H9 (cell line): ENCODE measurements at regions not wholly inside any gene's neighbourhood (a gene's known extent, or its start where the extent isn't known, plus 50 kb on each side); places are given as distances from the start of the nearest gene placed in this dataset.

Source experiments
- DNase-seq: peaks from one replicate; pipeline ENCODE4 v3.0.0-alpha.2; 2017
- H2AFZ ChIP-seq: one replicate; pipeline ENCODE4 v1.6.1; 2013; ENCODE audit warnings: mild to moderate bottlenecking, low read length, control low read depth, moderate library complexity
- H2AK5ac ChIP-seq: 2 replicates; pipeline ENCODE4 v1.6.1; 2013; ENCODE audit warnings: low read length, control low read depth, mixed read lengths; ENCODE audit not compliant: insufficient read length
- H2BK120ac ChIP-seq: one replicate; pipeline ENCODE4 v1.6.1; 2013; ENCODE audit warnings: low read depth, mild to moderate bottlenecking, low read length, control low read depth, inconsistent platforms; ENCODE audit not compliant: poor library complexity, severe bottlenecking
- H2BK12ac ChIP-seq: 2 replicates; pipeline ENCODE4 v1.6.1; 2013; ENCODE audit warnings: low read length, control low read depth, mixed read lengths, low read depth; ENCODE audit not compliant: insufficient read length
- H2BK15ac ChIP-seq: 2 replicates; pipeline ENCODE4 v1.6.1; 2013; ENCODE audit warnings: low read depth, low read length, control low read depth
- H2BK20ac ChIP-seq: one replicate; pipeline ENCODE4 v1.6.1; 2013; ENCODE audit warnings: low read depth, mild to moderate bottlenecking, low read length, control low read depth, inconsistent platforms; ENCODE audit not compliant: poor library complexity, severe bottlenecking
- H2BK5ac ChIP-seq: 2 replicates; pipeline ENCODE4 v1.6.1; 2013; ENCODE audit warnings: low read length, control low read depth, mixed read lengths; ENCODE audit not compliant: insufficient read length
- H3K14ac ChIP-seq: 2 replicates; pipeline ENCODE4 v1.6.1; 2013; ENCODE audit warnings: low read length, control low read depth; ENCODE audit not compliant: insufficient read depth
- H3K18ac ChIP-seq: 2 replicates; pipeline ENCODE4 v1.6.1; 2013; ENCODE audit warnings: low read depth, mild to moderate bottlenecking, mixed read lengths, low read length, control low read depth; ENCODE audit not compliant: insufficient read length
- H3K23ac ChIP-seq: 2 replicates; pipeline ENCODE4 v1.6.1; 2013; ENCODE audit warnings: low read length, control low read depth, mixed read lengths, low read depth; ENCODE audit not compliant: insufficient read length
- H3K23me2 ChIP-seq: 2 replicates; pipeline ENCODE4 v1.6.1; 2013; ENCODE audit warnings: low read depth, mild to moderate bottlenecking, mixed read lengths, low read length, control low read depth; ENCODE audit not compliant: insufficient read length, poor library complexity, severe bottlenecking
- H3K27ac ChIP-seq: 2 replicates; pipeline ENCODE4 v1.5.1; 2013; ENCODE audit warnings: low read length, control low read depth, mixed read lengths, low read depth; ENCODE audit not compliant: insufficient read length
- H3K27me3 ChIP-seq: 2 replicates; pipeline ENCODE4 v1.6.1; 2013; ENCODE audit warnings: low read length, control low read depth, inconsistent platforms; ENCODE audit not compliant: insufficient read depth
- H3K4ac ChIP-seq: 2 replicates; pipeline ENCODE4 v1.6.1; 2013; ENCODE audit warnings: low read depth, mild to moderate bottlenecking, control low read depth, inconsistent platforms, low read length, moderate library complexity
- H3K4me1 ChIP-seq: 2 replicates; pipeline ENCODE4 v1.6.1; 2013; ENCODE audit warnings: low read length, control low read depth, inconsistent platforms; ENCODE audit not compliant: insufficient read depth
- H3K4me2 ChIP-seq: 2 replicates; pipeline ENCODE4 v1.6.1; 2013; ENCODE audit warnings: low read length, control low read depth, mixed read lengths; ENCODE audit not compliant: insufficient read length, insufficient read depth
- H3K56ac ChIP-seq: 2 replicates; pipeline ENCODE4 v1.6.1; 2013; ENCODE audit warnings: low read depth, mild to moderate bottlenecking, mixed read lengths, low read length, control low read depth; ENCODE audit not compliant: insufficient read length
- H3K79me1 ChIP-seq: 2 replicates; pipeline ENCODE4 v1.6.1; 2013; ENCODE audit warnings: low read depth, mild to moderate bottlenecking, moderate library complexity, low read length, control low read depth, inconsistent platforms; ENCODE audit not compliant: insufficient read depth, poor library complexity, severe bottlenecking
- H3K79me2 ChIP-seq: 2 replicates; pipeline ENCODE4 v1.6.1; 2013; ENCODE audit warnings: low read length, control low read depth, inconsistent platforms; ENCODE audit not compliant: insufficient read depth
- H3K9ac ChIP-seq: 2 replicates; pipeline ENCODE4 v1.6.1; 2013; ENCODE audit warnings: low read length, control low read depth, mixed read lengths; ENCODE audit not compliant: insufficient read length; ENCODE audit errors: extremely low read depth
- H3K9me3 ChIP-seq: one replicate; pipeline ENCODE4 v1.6.1; 2013; ENCODE audit warnings: low read depth, low read length, inconsistent platforms; ENCODE audit not compliant: control insufficient read depth
- H3T11ph ChIP-seq: one replicate; pipeline ENCODE4 v1.6.1; 2013; ENCODE audit warnings: mild to moderate bottlenecking, low read length, control low read depth, inconsistent platforms
- H4K20me1 ChIP-seq: one replicate; pipeline ENCODE4 v1.6.1; 2013; ENCODE audit not compliant: control insufficient read depth, insufficient read length, insufficient read depth
- H4K5ac ChIP-seq: 2 replicates; pipeline ENCODE4 v1.6.1; 2013; ENCODE audit warnings: low read depth, mild to moderate bottlenecking, mixed read lengths, low read length, control low read depth; ENCODE audit not compliant: insufficient read length
- H4K8ac ChIP-seq: replicated peaks from 2 replicates; pipeline ENCODE4 v1.6.1; 2013; ENCODE audit warnings: low read length, control low read depth, mixed read lengths, low read depth; ENCODE audit not compliant: insufficient read length
- H4K91ac ChIP-seq: 2 replicates; pipeline ENCODE4 v1.6.1; 2013; ENCODE audit warnings: low read depth, mild to moderate bottlenecking, moderate library complexity, mixed read lengths, low read length, control low read depth; ENCODE audit not compliant: insufficient read length
- H3K27ac Mint-ChIP-seq, 3 experiments: 2 replicates in 2 of 3; 3 replicates in 1 of 3; pipeline ENCODE4 v1.8.0; 2020 to 2021; ENCODE audit warnings: mixed read lengths in 3 of 3, mild to moderate bottlenecking in 1 of 3, moderate library complexity in 1 of 3
- H3K27me3 Mint-ChIP-seq: 2 replicates; pipeline ENCODE4 v1.8.0; 2021; ENCODE audit warnings: low read depth, mild to moderate bottlenecking, moderate library complexity, mixed read lengths
- H3K36me3 Mint-ChIP-seq, 3 experiments: 2 replicates in 2 of 3; 3 replicates in 1 of 3; pipeline ENCODE4 v1.8.0; 2020 to 2021; ENCODE audit warnings: low read depth in 3 of 3, mixed read lengths in 3 of 3; ENCODE audit not compliant: insufficient read depth in 1 of 3
- H3K4me1 Mint-ChIP-seq, 2 experiments: 2 replicates each; pipeline ENCODE4 v1.8.0; 2020; ENCODE audit warnings: mixed read lengths in 2 of 2
- H3K4me3 Mint-ChIP-seq, 2 experiments: 2 replicates in 1 of 2; 3 replicates in 1 of 2; pipeline ENCODE4 v1.8.0; 2020 to 2021; ENCODE audit warnings: mild to moderate bottlenecking in 2 of 2, mixed read lengths in 2 of 2, moderate library complexity in 1 of 2
- H3K9me3 Mint-ChIP-seq, 2 experiments: 2 replicates in 1 of 2; 3 replicates in 1 of 2; pipeline ENCODE4 v1.8.0; 2020; ENCODE audit warnings: mild to moderate bottlenecking in 2 of 2, mixed read lengths in 2 of 2, moderate library complexity in 1 of 2
- CTCF ChIP-seq: fragments of 200-600 bp; sonication (generic); conservative IDR thresholded peaks from 3 replicates; pipeline ENCODE4 v1.8.0; 2021; ENCODE audit warnings: antibody characterized with exemption, mild to moderate bottlenecking
- WGBS: extraction: QIAGEN DNeasy Blood & Tissue Kit; methylation state at CpG from one replicate; pipeline ENCODE4 v1.1.7; 2013; ENCODE audit warnings: missing lambda C conversion rate, low lambda C conversion rate, mixed read lengths; ENCODE audit not compliant: insufficient read length; ENCODE audit errors: extremely low coverage; 5-methylcytosine and 5-hydroxymethylcytosine counted together

DNA sequence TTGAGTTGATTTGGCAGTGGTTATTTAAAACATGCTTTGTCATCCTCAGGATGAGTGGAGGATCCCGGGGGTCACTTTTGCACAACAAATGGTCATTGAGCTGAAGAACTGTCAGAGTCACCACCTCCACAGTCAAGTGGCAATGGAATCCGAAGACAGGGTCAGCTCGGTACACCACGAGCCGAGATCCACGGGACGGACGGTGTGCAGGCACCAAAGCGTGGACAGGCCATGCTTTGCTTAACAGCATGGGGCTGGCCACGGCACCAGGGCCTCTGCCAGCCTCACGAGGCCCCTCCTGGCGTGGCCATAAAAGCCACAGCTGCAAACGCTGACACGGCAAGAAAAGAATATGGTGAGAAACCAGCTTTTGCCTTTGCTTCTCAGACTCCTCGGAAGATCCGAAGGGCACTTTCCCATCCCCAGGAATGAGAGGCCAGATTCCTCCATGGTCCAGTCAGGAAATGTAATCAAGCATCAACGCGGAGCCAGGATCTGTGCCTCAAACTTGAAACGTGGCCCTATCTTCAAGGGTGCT is 152.2 kb upstream of the DIO3 start:
- H3K4me3 Mint-ChIP-seq: no peak overlapping the region
- no peaks in the 10 kb centered on the region for H3K9me3 ChIP-seq
- no peaks in the 10 kb centered on the region for H3K36me3 Mint-ChIP-seq

More for the DNA sequence above, 152.2 kb upstream of the DIO3 start:
- TF ChIP-seq CTCF: no peak
- H2BK15ac ChIP-seq: no peak overlapping the region
- H3T11ph ChIP-seq: no peak overlapping the region
- Mint-ChIP-seq H3K27ac (no peak overlapping the region), H3K9me3 (0 out of 5 replicates have a peak, but pooled peaks cover 0 to 2% of the 10 kb centered on the region in 2 experiments), H3K27me3 (peaks cover 19% of the 10 kb centered on the region), H3K4me1 (peaks cover 26 to 29% of the 10 kb centered on the region in 2 experiments)
- H2BK120ac ChIP-seq: no peak overlapping the region
- H3K79me2 ChIP-seq: no peaks in the 10 kb centered on the region
- H3K79me1 ChIP-seq: no peaks in the 10 kb centered on the region
- H3K9ac ChIP-seq: no peak overlapping the region
- H3K18ac ChIP-seq: no peak overlapping the region
- no peak overlapping the region for H2BK20ac ChIP-seq
- no CpG with 5 or more reads among the region's 19 CpGs for WGBS
- no peak for DNase-seq
- no peak overlapping the region for H3K4me2 ChIP-seq
- no peak overlapping the region for H4K8ac ChIP-seq
- H4K91ac ChIP-seq: no peak overlapping the region
- no peak overlapping the region for H3K56ac ChIP-seq
- H3K14ac ChIP-seq: no peak overlapping the region
- no peak overlapping the region for H2BK5ac ChIP-seq
- no peak overlapping the region for H2AK5ac ChIP-seq
- no peak overlapping the region for H3K27ac ChIP-seq
- H3K23me2 ChIP-seq: no peaks in the 10 kb centered on the region
- no peak overlapping the region for H2AFZ ChIP-seq
- H4K20me1 ChIP-seq: no peaks in the 10 kb centered on the region
- no peak overlapping the region for H2BK12ac ChIP-seq
- H3K4me1 ChIP-seq: no peaks in the 10 kb centered on the region
- no peak overlapping the region for H3K23ac ChIP-seq
- H4K5ac ChIP-seq: no peak overlapping the region
- H3K4ac ChIP-seq: no peak overlapping the region
- no peaks in the 10 kb centered on the region for H3K27me3 ChIP-seq
